ENCODE measurements at regions not wholly inside any gene's neighbourhood (a gene's known extent, or its start where the extent isn't known, plus 50 kb on each side); places are given as distances from the start of the nearest gene placed in this dataset.

DNA sequence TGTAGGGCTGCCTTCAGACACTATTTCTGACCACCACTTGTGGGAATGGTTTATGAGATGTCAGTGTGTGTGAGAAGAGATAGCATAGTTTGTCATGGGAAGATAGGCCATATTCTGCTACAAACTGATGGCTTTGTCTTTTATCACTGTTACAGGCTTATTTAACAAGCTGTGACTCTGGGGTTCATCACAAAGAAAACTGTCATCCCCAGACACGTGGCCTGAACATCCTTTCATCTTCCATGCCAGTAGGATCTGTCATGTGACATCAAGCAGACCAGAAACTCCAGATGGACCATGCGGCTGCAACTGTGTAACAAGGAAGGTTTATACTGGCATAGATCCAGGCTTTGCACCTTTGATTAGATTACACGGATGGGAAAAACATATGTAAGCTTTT is 128.6 kb upstream of the KCNH7 start:
- H2AFZ ChIP-seq (ENCODE audit: insufficient read depth, low read depth, low read length, poor library complexity, severe bottlenecking) = no peak overlapping the region
- H3K27me3 Mint-ChIP-seq (ENCODE audit: low read depth in 3 of 3) = no peaks in the 10 kb centered on the region
- peaks cover 0 to 2% (median 0%) of the 10 kb centered on the region in 7 donors for H3K9me3 Mint-ChIP-seq
- 100% methylated on average over 1 of the region's 3 CpGs for WGBS (ENCODE audit: insufficient coverage)
- H3K27me3 ChIP-seq (ENCODE audit: control insufficient read depth in 2 of 2, insufficient read depth in 2 of 2, low read length in 2 of 2) = no peaks in the 10 kb centered on the region
- H3K4me1 ChIP-seq (ENCODE audit: control insufficient read depth in 1 of 2, insufficient read depth in 2 of 2, low read length in 2 of 2) = no peaks in the 10 kb centered on the region
- no peak overlapping the region for H3K27ac Mint-ChIP-seq
- H3K4me3 ChIP-seq (replicated peaks in 1 of 3; ENCODE audit: low read depth in 2 of 3, low read length in 3 of 3) = no peak overlapping the region
- TF ChIP-seq, protein P1, sequence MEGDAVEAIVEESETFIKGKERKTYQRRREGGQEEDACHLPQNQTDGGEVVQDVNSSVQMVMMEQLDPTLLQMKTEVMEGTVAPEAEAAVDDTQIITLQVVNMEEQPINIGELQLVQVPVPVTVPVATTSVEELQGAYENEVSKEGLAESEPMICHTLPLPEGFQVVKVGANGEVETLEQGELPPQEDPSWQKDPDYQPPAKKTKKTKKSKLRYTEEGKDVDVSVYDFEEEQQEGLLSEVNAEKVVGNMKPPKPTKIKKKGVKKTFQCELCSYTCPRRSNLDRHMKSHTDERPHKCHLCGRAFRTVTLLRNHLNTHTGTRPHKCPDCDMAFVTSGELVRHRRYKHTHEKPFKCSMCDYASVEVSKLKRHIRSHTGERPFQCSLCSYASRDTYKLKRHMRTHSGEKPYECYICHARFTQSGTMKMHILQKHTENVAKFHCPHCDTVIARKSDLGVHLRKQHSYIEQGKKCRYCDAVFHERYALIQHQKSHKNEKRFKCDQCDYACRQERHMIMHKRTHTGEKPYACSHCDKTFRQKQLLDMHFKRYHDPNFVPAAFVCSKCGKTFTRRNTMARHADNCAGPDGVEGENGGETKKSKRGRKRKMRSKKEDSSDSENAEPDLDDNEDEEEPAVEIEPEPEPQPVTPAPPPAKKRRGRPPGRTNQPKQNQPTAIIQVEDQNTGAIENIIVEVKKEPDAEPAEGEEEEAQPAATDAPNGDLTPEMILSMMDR (IDR thresholded peaks at IDR 0.05) = no peak
- no peak overlapping the region for H3K4me2 ChIP-seq (replicated peaks; ENCODE audit: extremely low read depth, low read length, poor library complexity, severe bottlenecking)
- no peaks in the 10 kb centered on the region for H4K20me1 ChIP-seq (ENCODE audit: insufficient read depth, low read length)
- no peaks in the 10 kb centered on the region for H3K9me3 ChIP-seq (replicated peaks in 1 of 2; ENCODE audit: control insufficient read depth in 1 of 2, insufficient read depth in 1 of 2, low read length in 2 of 2)
- no peak overlapping the region for H3K9ac ChIP-seq (ENCODE audit: insufficient read depth, low read length, poor library complexity, severe bottlenecking)
- no peaks in the 10 kb centered on the region for H3K36me3 ChIP-seq (replicated peaks in 1 of 2; ENCODE audit: control insufficient read depth in 1 of 2, insufficient read depth in 2 of 2, low read length in 2 of 2)
- H3K27ac ChIP-seq (ENCODE audit: low read depth in 1 of 2, low read length in 2 of 2) = no peak overlapping the region
- no peaks in the 10 kb centered on the region for H3K79me2 ChIP-seq (ENCODE audit: insufficient read depth, low read length)
- no peaks in the 10 kb centered on the region for H3K36me3 Mint-ChIP-seq
- intact Hi-C loops (cut with micrococcal nuclease) = no loop called here
- H3K4me3 Mint-ChIP-seq = no peak overlapping the region
- H3K4me1 Mint-ChIP-seq = no peaks in the 10 kb centered on the region
- no peak for DNase-seq

DNA sequence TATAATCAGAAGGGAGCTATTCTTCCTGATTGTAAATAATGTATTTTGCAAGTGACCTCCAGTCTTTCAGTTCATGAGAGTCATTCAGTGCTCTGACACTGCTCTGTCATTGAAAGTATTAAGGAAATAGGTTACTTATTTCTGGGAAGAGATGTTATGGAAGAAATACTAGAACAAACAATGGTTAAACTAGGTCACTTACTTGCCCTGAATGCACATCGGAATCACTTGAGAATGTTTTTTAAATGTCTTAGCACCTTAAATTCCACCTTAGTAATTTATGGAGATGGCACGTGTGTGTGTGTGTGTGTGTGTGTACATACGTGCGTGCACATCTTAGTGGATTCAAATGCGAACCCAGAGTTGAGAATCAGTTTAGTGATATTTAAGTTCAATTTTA is 126.6 kb upstream of the KCNH7 start:
- WGBS (ENCODE audit: insufficient coverage) = no CpG with 5 or more reads among the region's 5 CpGs
- no peaks in the 10 kb centered on the region for H3K36me3 Mint-ChIP-seq

More for the DNA sequence above, 126.6 kb upstream of the KCNH7 start:
- H3K9me3 Mint-ChIP-seq = peaks cover 0 to 6% (median 2%) of the 10 kb centered on the region in 7 donors
- Histone ChIP-seq H3K36me3 (replicated peaks in 1 of 2; ENCODE audit: control insufficient read depth in 1 of 2, insufficient read depth in 2 of 2, low read length in 2 of 2) (no peaks in the 10 kb centered on the region), H3K4me3 (replicated peaks in 1 of 3; ENCODE audit: low read depth in 2 of 3, low read length in 3 of 3) (no peak overlapping the region), H3K4me2 (replicated peaks; ENCODE audit: extremely low read depth, low read length, poor library complexity, severe bottlenecking) (no peak overlapping the region), H3K27me3 (ENCODE audit: control insufficient read depth in 2 of 2, insufficient read depth in 2 of 2, low read length in 2 of 2) (no peaks in the 10 kb centered on the region), H3K27ac (ENCODE audit: low read depth in 1 of 2, low read length in 2 of 2) (no peak overlapping the region), H4K20me1 (ENCODE audit: insufficient read depth, low read length) (no peaks in the 10 kb centered on the region), H3K4me1 (ENCODE audit: control insufficient read depth in 1 of 2, insufficient read depth in 2 of 2, low read length in 2 of 2) (no peaks in the 10 kb centered on the region), H3K9me3 (replicated peaks in 1 of 2; ENCODE audit: control insufficient read depth in 1 of 2, insufficient read depth in 1 of 2, low read length in 2 of 2) (no peaks in the 10 kb centered on the region), H3K79me2 (ENCODE audit: insufficient read depth, low read length) (no peaks in the 10 kb centered on the region), H3K9ac (ENCODE audit: insufficient read depth, low read length, poor library complexity, severe bottlenecking) (no peak overlapping the region), H2AFZ (ENCODE audit: insufficient read depth, low read depth, low read length, poor library complexity, severe bottlenecking) (no peak overlapping the region)
- no peak overlapping the region for H3K27ac Mint-ChIP-seq
- H3K4me1 Mint-ChIP-seq = no peaks in the 10 kb centered on the region
- H3K4me3 Mint-ChIP-seq = no peak overlapping the region
- intact Hi-C loops (cut with micrococcal nuclease) = no loop called here
- no peak for DNase-seq
- TF ChIP-seq, protein P1 (IDR thresholded peaks at IDR 0.05) = no peak
- no peaks in the 10 kb centered on the region for H3K27me3 Mint-ChIP-seq (ENCODE audit: low read depth in 3 of 3)

Measured in CD14-positive monocyte (primary cell).